ENCODE measurements at regions not wholly inside any gene's neighbourhood (a gene's known extent, or its start where the extent isn't known, plus 50 kb on each side); places are given as distances from the start of the nearest gene placed in this dataset.

DNA sequence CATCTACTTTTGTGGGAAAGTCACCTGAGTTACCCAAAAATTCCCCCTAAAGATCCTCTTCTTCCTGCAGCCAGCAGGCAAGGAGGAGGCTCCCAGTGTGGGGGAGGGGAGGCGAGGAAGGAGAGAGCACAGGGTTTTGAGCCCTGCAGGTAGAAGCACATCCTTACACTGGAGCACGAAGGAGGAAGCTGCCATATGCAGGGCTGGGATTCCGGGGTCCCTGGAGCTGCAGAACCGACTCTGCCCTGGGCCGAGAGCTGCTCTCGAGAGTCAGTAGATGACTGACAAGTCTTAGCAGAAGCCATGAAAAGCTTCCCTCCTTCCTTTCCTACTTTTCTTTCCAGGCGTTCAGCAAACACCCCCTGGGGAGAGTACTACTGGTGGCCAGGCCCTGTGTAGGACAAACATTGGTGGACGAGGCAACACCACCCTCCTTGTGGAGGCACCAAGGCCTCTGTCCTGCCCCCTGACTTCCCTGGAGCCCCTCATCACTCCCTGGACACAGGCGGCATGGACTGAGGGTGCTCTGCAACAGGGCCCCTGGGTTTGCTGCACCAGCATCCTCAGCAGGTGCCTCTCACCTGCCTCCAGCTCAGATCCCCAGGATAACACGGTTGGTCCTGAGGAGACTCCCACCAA is 211.7 kb upstream of the CST7 start:
- TF ChIP-seq, protein P1, sequence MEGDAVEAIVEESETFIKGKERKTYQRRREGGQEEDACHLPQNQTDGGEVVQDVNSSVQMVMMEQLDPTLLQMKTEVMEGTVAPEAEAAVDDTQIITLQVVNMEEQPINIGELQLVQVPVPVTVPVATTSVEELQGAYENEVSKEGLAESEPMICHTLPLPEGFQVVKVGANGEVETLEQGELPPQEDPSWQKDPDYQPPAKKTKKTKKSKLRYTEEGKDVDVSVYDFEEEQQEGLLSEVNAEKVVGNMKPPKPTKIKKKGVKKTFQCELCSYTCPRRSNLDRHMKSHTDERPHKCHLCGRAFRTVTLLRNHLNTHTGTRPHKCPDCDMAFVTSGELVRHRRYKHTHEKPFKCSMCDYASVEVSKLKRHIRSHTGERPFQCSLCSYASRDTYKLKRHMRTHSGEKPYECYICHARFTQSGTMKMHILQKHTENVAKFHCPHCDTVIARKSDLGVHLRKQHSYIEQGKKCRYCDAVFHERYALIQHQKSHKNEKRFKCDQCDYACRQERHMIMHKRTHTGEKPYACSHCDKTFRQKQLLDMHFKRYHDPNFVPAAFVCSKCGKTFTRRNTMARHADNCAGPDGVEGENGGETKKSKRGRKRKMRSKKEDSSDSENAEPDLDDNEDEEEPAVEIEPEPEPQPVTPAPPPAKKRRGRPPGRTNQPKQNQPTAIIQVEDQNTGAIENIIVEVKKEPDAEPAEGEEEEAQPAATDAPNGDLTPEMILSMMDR (IDR thresholded peaks at IDR 0.05; ENCODE audit: low read depth, low read length): no peak
- TF ChIP-seq EZH2phosphoT487 (IDR thresholded peaks at IDR 0.05; ENCODE audit: low read depth): no peak

Data from OCI-LY3 (cell line).